Fibroblast of lung (primary cell): ENCODE measurements at regions not wholly inside any gene's neighbourhood (a gene's known extent, or its start where the extent isn't known, plus 50 kb on each side); places are given as distances from the start of the nearest gene placed in this dataset.

Experiments
- CTCF ChIP-seq, 2 donors: IDR thresholded peaks in 1 of 2; conservative IDR thresholded peaks in 1 of 2; 1 replicate in 1 of 2; 2 replicates in 1 of 2; pipeline ENCODE4 v1.5.1; 2011 to 2012; ENCODE audit warnings: low read length in 2 of 2, control low read depth in 1 of 2, inconsistent platforms in 1 of 2, low read depth in 1 of 2, mild to moderate bottlenecking in 1 of 2
- EZH2 ChIP-seq: IDR thresholded peaks from 2 replicates; pipeline ENCODE4 v1.5.1; 2012; ENCODE audit warnings: low read length, control low read depth, mild to moderate bottlenecking; ENCODE audit errors: missing control alignments

- TF ChIP-seq CTCF (conservative IDR thresholded peaks at IDR 0.05 in 1 of 2, IDR thresholded peaks at IDR 0.05 in 1 of 2; ENCODE audit: low read depth in 1 of 2, low read length in 2 of 2): no peak
- TF ChIP-seq EZH2: no peak
Measured at GRCh38 chr14:103232831-103233319, 101.2 kb upstream of the EIF5 start.
